ENCODE measurements at regions not wholly inside any gene's neighbourhood (a gene's known extent, or its start where the extent isn't known, plus 50 kb on each side); places are given as distances from the start of the nearest gene placed in this dataset.

DNA sequence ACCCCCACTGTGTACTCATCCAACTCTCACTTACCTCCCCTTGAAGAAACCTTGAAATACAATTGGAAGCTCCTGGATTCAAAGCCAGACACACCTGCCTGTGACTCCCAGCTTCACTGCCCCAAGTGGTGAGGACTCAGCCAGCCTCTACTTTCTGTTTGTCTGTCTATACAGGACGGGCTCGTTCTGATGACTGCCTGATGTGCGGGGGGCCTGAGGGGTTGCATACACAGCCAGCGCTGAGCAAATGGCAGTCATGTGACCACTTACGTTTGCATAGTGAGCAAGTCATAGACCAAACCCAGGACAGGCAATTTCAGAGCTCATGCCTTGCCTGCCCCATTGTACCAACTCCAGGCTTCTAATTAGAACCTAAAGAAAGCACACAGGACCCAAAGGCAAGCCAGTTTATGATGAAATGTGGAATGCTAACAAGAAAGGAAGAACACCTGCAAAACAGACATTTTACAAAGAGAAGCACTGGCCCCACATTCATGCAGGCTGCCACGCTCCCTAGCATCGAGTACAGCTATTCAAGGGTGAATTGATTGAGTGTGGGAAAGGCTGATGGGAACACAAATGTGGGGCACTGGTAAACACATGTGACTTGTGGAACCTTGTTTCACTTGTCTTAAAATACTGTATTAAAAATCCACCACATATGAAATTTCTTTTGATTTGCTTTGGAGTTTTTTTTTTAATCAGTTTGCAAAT lies 137.8 kb downstream of the LNPK start:
- no peak for DNase-seq
- intact Hi-C loops (cut with DNase I; ENCODE audit: low total_unique reads), result no loop called here
- Histone ChIP-seq H3K27me3 (peaks cover 0 to 15% (median 0%) of the 10 kb centered on the region in 3 donors), H3K9me3 (no peaks in the 10 kb centered on the region), H3K4me3 (no peak overlapping the region), H3K36me3 (no peaks in the 10 kb centered on the region), H3K4me1 (no peaks in the 10 kb centered on the region), H3K27ac (no peak overlapping the region)
- TF ChIP-seq POLR2A (IDR thresholded peaks at IDR 0.05) (no peak), EP300 (IDR thresholded peaks at IDR 0.05) (no peak), CTCF (IDR thresholded peaks at IDR 0.05) (no peak), POLR2AphosphoS5 (IDR thresholded peaks at IDR 0.05) (no peak)
- 35 to 50% (median 43%) methylated on average over 7 of the region's 7 CpGs for WGBS, 5 donors

- Histone ChIP-seq H3K9me3 (no peaks in the 10 kb centered on the region), H3K4me1 (no peaks in the 10 kb centered on the region), H3K27me3 (peaks cover 0 to 15% (median 0%) of the 10 kb centered on the region in 3 donors), H3K27ac (no peak overlapping the region), H3K36me3 (no peaks in the 10 kb centered on the region), H3K4me3 (no peak overlapping the region)
- 43 to 75% (median 52%) methylated on average over 1 to 2 of the region's 2 CpGs for WGBS, 5 donors
- TF ChIP-seq CTCF (IDR thresholded peaks at IDR 0.05), result no peak
- no peak for TF ChIP-seq EP300 (IDR thresholded peaks at IDR 0.05)
- TF ChIP-seq POLR2AphosphoS5 (IDR thresholded peaks at IDR 0.05), result no peak
- no peak for TF ChIP-seq POLR2A (IDR thresholded peaks at IDR 0.05)
- DNase-seq, result no peak
- intact Hi-C loops (cut with DNase I; ENCODE audit: low total_unique reads), result no loop called here
Observed at GRCh38 chr2:175861958-175862357, 140.1 kb downstream of the LNPK start.

GRCh38 chr2:175855794-175856453 lies 146.1 kb downstream of the LNPK start:
- TF ChIP-seq EP300 (IDR thresholded peaks at IDR 0.05) (no peak), CTCF (IDR thresholded peaks at IDR 0.05) (no peak), POLR2AphosphoS5 (IDR thresholded peaks at IDR 0.05) (no peak), POLR2A (IDR thresholded peaks at IDR 0.05) (no peak)
- H3K36me3 ChIP-seq, result no peaks in the 10 kb centered on the region
- DNase-seq, result peak in 1 of 2 donors; percentile 46
- no peak overlapping the region for H3K4me3 ChIP-seq
- intact Hi-C loops (cut with DNase I; ENCODE audit: low total_unique reads), result no loop called here
- no peaks in the 10 kb centered on the region for H3K9me3 ChIP-seq
- H3K27me3 ChIP-seq, result no peaks in the 10 kb centered on the region
- H3K4me1 ChIP-seq, result peaks cover 0 to 22% (median 0%) of the 10 kb centered on the region in 4 donors
- WGBS, 5 donors, result 44 to 75% (median 55%) methylated on average over 4 of the region's 4 CpGs
- peak overlapping the region in 2 of 5 donors; percentile 52 to 70 for H3K27ac ChIP-seq

DNA sequence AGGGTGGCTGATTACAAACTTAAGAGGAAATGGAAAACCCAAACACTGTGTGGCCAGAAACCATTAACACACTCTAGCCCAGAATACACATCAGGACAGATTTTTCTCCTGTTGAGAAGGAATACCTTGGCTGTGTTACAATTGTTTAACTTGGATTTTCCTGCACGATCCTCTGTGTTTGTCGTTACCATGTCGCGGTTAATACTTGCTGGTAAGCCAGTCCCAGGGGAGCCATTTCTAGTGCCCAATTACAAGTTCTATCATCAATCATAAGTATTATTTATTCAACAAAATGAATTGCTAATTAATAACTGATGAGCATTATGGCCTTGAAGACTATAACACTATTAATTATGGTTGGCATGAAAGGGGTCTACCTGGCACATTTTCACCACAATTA lies 146.8 kb downstream of the LNPK start:
- 50 to 84% (median 66%) methylated on average over 4 of the region's 4 CpGs for WGBS, 5 donors
- Histone ChIP-seq H3K4me1 (peaks cover 0 to 22% (median 0%) of the 10 kb centered on the region in 4 donors), H3K27me3 (no peaks in the 10 kb centered on the region), H3K36me3 (no peaks in the 10 kb centered on the region), H3K9me3 (no peaks in the 10 kb centered on the region), H3K27ac (no peak overlapping the region), H3K4me3 (no peak overlapping the region)
- intact Hi-C loops (cut with DNase I; ENCODE audit: low total_unique reads), result no loop called here
- TF ChIP-seq EP300 (IDR thresholded peaks at IDR 0.05), result no peak
- TF ChIP-seq POLR2AphosphoS5 (IDR thresholded peaks at IDR 0.05), result no peak
- no peak for TF ChIP-seq CTCF (IDR thresholded peaks at IDR 0.05)
- TF ChIP-seq POLR2A (IDR thresholded peaks at IDR 0.05), result no peak
- no peak for DNase-seq
